Cardiac muscle cell (in vitro differentiated cells and primary cell): ENCODE measurements at regions not wholly inside any gene's neighbourhood (a gene's known extent, or its start where the extent isn't known, plus 50 kb on each side); places are given as distances from the start of the nearest gene placed in this dataset.

ENCODE experiments used
- DNase-seq, 2 donors: peaks; one replicate each; pipeline versions ENCODE4 v3.0.0 to v3.0.0-alpha.2; 2010 to 2017; ENCODE audit warnings: low read depth in 1 of 2, low spot score in 1 of 2
- H3K27ac ChIP-seq: fragments of 200-600 bp; sonication (generic); 2 replicates; pipeline ENCODE4 v1.5.1; 2016
- H3K27me3 ChIP-seq: fragments of 200-600 bp; sonication (generic); 2 replicates; pipeline ENCODE4 v1.6.0; 2016; ENCODE audit warnings: control low read depth
- H3K36me3 ChIP-seq: fragments of 200-600 bp; sonication (generic); 2 replicates; pipeline ENCODE4 v1.5.1; 2016; ENCODE audit warnings: control low read depth
- H3K4me1 ChIP-seq: fragments of 200-600 bp; sonication (generic); 2 replicates; pipeline ENCODE4 v1.8.1; 2017; ENCODE audit warnings: low read depth, mild to moderate bottlenecking, mixed run types
- H3K4me3 ChIP-seq: fragments of 200-600 bp; sonication (generic); 2 replicates; pipeline ENCODE4 v1.5.1; 2016; ENCODE audit warnings: mild to moderate bottlenecking
- H3K9me3 ChIP-seq: fragments of 200-600 bp; sonication (generic); 2 replicates; pipeline ENCODE4 v1.5.1; 2017; ENCODE audit warnings: low read depth, mild to moderate bottlenecking, control low read depth
- CTCF ChIP-seq: IDR thresholded peaks from 2 replicates; pipeline ENCODE4 v1.5.1; 2012; ENCODE audit warnings: low read depth, mild to moderate bottlenecking, low read length

GRCh38 chr3:80543154-80543553 lies 775.4 kb upstream of the ROBO1 start:
- H3K27ac ChIP-seq: no peak overlapping the region
- TF ChIP-seq CTCF: no peak
- no peak overlapping the region for H3K4me3 ChIP-seq
- H3K27me3 ChIP-seq: no peaks in the 10 kb centered on the region
- no peaks in the 10 kb centered on the region for H3K4me1 ChIP-seq
- no peaks in the 10 kb centered on the region for H3K9me3 ChIP-seq
- DNase-seq: no peak
- no peaks in the 10 kb centered on the region for H3K36me3 ChIP-seq

DNA sequence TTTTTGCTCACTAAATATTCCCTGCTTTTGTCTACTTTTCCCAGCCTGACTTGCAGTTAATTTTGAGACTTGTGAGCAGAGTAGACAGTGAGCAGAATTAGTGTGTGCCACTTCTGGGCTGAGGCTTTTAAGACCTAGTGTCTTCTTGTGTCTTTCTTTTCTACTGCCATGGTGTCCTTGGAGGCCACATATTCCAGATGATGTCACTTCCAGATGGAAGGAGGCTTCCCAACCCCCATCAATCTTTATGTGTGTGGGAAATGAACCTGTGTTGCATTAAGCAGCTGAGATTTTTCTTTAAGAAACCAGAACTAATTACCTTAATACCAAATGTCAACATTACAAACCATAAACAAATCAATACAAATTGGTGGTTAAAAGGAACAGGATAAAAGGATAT lies 774.7 kb upstream of the ROBO1 start:
- no peaks in the 10 kb centered on the region for H3K27me3 ChIP-seq
- no peaks in the 10 kb centered on the region for H3K4me1 ChIP-seq
- H3K36me3 ChIP-seq: no peaks in the 10 kb centered on the region
- DNase-seq: no peak
- TF ChIP-seq CTCF: no peak
- H3K4me3 ChIP-seq: no peak overlapping the region
- no peak overlapping the region for H3K27ac ChIP-seq
- no peaks in the 10 kb centered on the region for H3K9me3 ChIP-seq

DNA sequence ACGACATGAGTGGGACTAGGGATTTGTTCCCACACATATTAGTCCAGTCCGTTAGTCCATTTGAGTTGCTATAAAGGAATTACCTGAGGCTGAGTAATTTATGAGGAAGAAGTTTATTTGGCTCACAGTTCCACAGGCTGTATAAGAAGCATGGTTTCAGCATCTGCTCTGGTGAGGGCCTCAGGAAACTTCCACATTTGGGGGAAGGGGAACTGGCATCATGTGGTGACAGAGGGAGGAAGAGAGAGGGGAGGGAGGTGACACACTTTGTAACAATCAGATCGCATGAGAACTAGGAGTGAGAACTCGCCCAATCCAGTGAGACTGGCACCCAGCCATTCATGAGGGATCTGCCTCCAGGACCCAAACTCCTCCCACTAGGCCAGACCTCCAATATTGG lies 769.9 kb upstream of the ROBO1 start:
- Histone ChIP-seq H3K4me3 (no peak overlapping the region), H3K27ac (no peak overlapping the region), H3K4me1 (no peaks in the 10 kb centered on the region), H3K27me3 (no peaks in the 10 kb centered on the region), H3K9me3 (no peaks in the 10 kb centered on the region), H3K36me3 (no peaks in the 10 kb centered on the region)
- no peak for TF ChIP-seq CTCF
- DNase-seq: no peak

- Histone ChIP-seq H3K9me3 (no peaks in the 10 kb centered on the region), H3K4me3 (no peak overlapping the region), H3K4me1 (no peaks in the 10 kb centered on the region), H3K27ac (no peak overlapping the region), H3K27me3 (no peaks in the 10 kb centered on the region), H3K36me3 (no peaks in the 10 kb centered on the region)
- no peak for TF ChIP-seq CTCF
- DNase-seq: no peak
Observed at GRCh38 chr3:80535286-80535685, 767.5 kb upstream of the ROBO1 start.

DNA sequence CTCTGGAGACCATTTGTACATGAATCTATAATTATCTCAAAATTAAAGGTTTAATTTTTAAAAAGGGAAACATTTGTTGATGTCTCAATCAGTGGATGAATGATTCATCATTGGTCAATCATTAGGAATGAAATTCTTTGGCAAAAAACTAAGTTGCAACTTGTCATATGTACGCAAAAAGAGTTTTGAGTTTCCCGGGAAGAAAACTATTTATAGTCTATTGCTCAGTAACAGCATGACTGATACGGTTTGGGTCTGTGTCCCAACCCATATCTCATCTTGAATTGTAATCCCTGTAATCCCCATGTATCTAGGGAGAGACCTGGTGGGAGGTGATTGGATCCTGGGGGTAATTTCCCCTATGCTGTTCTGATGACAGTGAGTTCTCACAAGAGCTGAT lies 765.8 kb upstream of the ROBO1 start:
- no peak overlapping the region for H3K4me3 ChIP-seq
- H3K9me3 ChIP-seq: no peaks in the 10 kb centered on the region
- H3K27me3 ChIP-seq: no peaks in the 10 kb centered on the region
- H3K36me3 ChIP-seq: no peaks in the 10 kb centered on the region
- no peak for TF ChIP-seq CTCF
- DNase-seq: no peak
- H3K27ac ChIP-seq: no peak overlapping the region
- no peaks in the 10 kb centered on the region for H3K4me1 ChIP-seq

- Histone ChIP-seq H3K4me1 (no peaks in the 10 kb centered on the region), H3K27me3 (no peaks in the 10 kb centered on the region), H3K36me3 (no peaks in the 10 kb centered on the region), H3K4me3 (no peak overlapping the region), H3K27ac (no peak overlapping the region), H3K9me3 (no peaks in the 10 kb centered on the region)
- peak in 1 of 2 donors; percentile 15 for DNase-seq
- no peak for TF ChIP-seq CTCF
Observed at GRCh38 chr3:80526153-80526552, 758.4 kb upstream of the ROBO1 start.
